CD4-positive, alpha-beta T cell (primary cell): ENCODE measurements at regions not wholly inside any gene's neighbourhood (a gene's known extent, or its start where the extent isn't known, plus 50 kb on each side); places are given as distances from the start of the nearest gene placed in this dataset.

Experiments used
- ATAC-seq: fragments of 200-7000 bp; cut with Tn5 transposase; one replicate; pipeline ENCODE4 v1.10.0; 2022; ENCODE audit warnings: mild to moderate bottlenecking; ENCODE audit not compliant: poor library complexity
- CTCF ChIA-PET: fragments of 350-600 bp; sonication (Branson Sonifier 250); formaldehyde crosslinking; loops from one replicate; lab custom pipeline; 2021; ENCODE audit warnings: antibody characterized with exemption, inconsistent platforms; lab: Charles Lee
- POLR2A ChIA-PET: fragments of 350-600 bp; sonication (Branson Sonifier 250); formaldehyde crosslinking; loops from one replicate; lab custom pipeline; 2021; ENCODE audit warnings: antibody characterized with exemption, inconsistent platforms; lab: Charles Lee
- DNase-seq, 14 experiments: peaks; one replicate each; pipeline ENCODE4 v3.0.0-alpha.2; 2013 to 2020; ENCODE audit warnings: mixed read lengths in 2 of 14
- H3K27ac ChIP-seq, 2 donors: one replicate each; pipeline versions ENCODE4 v1.5.1 to v1.7.0; 2013; ENCODE audit warnings: low read length in 2 of 2, low read depth in 1 of 2, mild to moderate bottlenecking in 1 of 2
- H3K27me3 ChIP-seq, 2 experiments: 1 replicate in 1 of 2; 2 replicates in 1 of 2; pipeline versions ENCODE4 v1.6.1 to v1.7.0; 2013; ENCODE audit warnings: low read length in 2 of 2, control low read depth in 1 of 2, mild to moderate bottlenecking in 1 of 2, moderate library complexity in 1 of 2; ENCODE audit not compliant: insufficient read depth in 2 of 2, control insufficient read depth in 1 of 2
- H3K36me3 ChIP-seq: one replicate; pipeline ENCODE4 v1.6.1; 2013; ENCODE audit warnings: low read length, control low read depth; ENCODE audit not compliant: insufficient read depth
- H3K4me1 ChIP-seq: one replicate; pipeline ENCODE4 v1.6.1; 2013; ENCODE audit warnings: low read length, control low read depth; ENCODE audit not compliant: insufficient read depth
- H3K4me3 ChIP-seq: one replicate; pipeline ENCODE4 v1.5.1; 2013; ENCODE audit warnings: mild to moderate bottlenecking, low read length, moderate library complexity
- H3K9me3 ChIP-seq, 2 experiments: 1 replicate in 1 of 2; 2 replicates in 1 of 2; pipeline versions ENCODE4 v1.6.1 to v1.7.0; 2013; ENCODE audit warnings: low read length in 2 of 2, mild to moderate bottlenecking in 2 of 2, control low read depth in 1 of 2, moderate library complexity in 1 of 2; ENCODE audit not compliant: control insufficient read depth in 1 of 2, insufficient read depth in 1 of 2
- H3K27ac Mint-ChIP-seq: one replicate; pipeline ENCODE4 v1.8.0; 2020; ENCODE audit warnings: mixed read lengths
- H3K27me3 Mint-ChIP-seq: one replicate; pipeline ENCODE4 v1.8.0; 2021; ENCODE audit warnings: mixed read lengths
- H3K36me3 Mint-ChIP-seq: one replicate; pipeline ENCODE4 v1.8.0; 2021; ENCODE audit warnings: low read depth, mixed read lengths
- H3K4me1 Mint-ChIP-seq: one replicate; pipeline ENCODE4 v1.8.0; 2021; ENCODE audit warnings: low read depth, mixed read lengths
- H3K4me3 Mint-ChIP-seq: one replicate; pipeline ENCODE4 v1.8.0; 2020; ENCODE audit warnings: mild to moderate bottlenecking, mixed read lengths
- H3K9me3 Mint-ChIP-seq: one replicate; pipeline ENCODE4 v1.8.0; 2020; ENCODE audit warnings: mixed read lengths
- CTCF ChIP-seq: fragments of 200-600 bp; IDR thresholded peaks from one replicate; pipeline ENCODE4 v1.8.0; 2022; ENCODE audit warnings: antibody characterized with exemption, mild to moderate bottlenecking
- intact Hi-C, 2 experiments: fragments of 100-400 bp; cut with DNase I in 1 of 2; cut with micrococcal nuclease in 1 of 2; formaldehyde crosslinking; loops; one replicate each; pipeline versions ENCODE4 v1.15.1 to v1.9.0; 2023 to 2025; cut with DNase I, micrococcal nuclease

GRCh38 chr9:13589034-13589737 lies 309.7 kb upstream of the MPDZ start:
- Histone ChIP-seq H3K27me3 (no peaks in the 10 kb centered on the region), H3K27ac (no peak overlapping the region), H3K4me1 (no peaks in the 10 kb centered on the region), H3K4me3 (no peak overlapping the region), H3K9me3 (peaks cover 4 to 8% of the 10 kb centered on the region in 2 experiments), H3K36me3 (no peaks in the 10 kb centered on the region)
- H3K27ac Mint-ChIP-seq, result no peak overlapping the region
- intact Hi-C loops, result no loop called here
- no peaks in the 10 kb centered on the region for H3K36me3 Mint-ChIP-seq
- H3K27me3 Mint-ChIP-seq, result no peaks in the 10 kb centered on the region
- TF ChIP-seq CTCF, result no peak
- ChIA-PET POLR2A (no interaction called here), CTCF (no interaction called here)
- DNase-seq (no peak), ATAC-seq (no peak)
- H3K4me1 Mint-ChIP-seq, result no peaks in the 10 kb centered on the region
- H3K4me3 Mint-ChIP-seq, result no peak overlapping the region
- peaks cover 12% of the 10 kb centered on the region for H3K9me3 Mint-ChIP-seq

GRCh38 chr9:13588151-13589033 lies 308.9 kb upstream of the MPDZ start:
- intact Hi-C loops, result no loop called here
- no peak overlapping the region for H3K4me3 Mint-ChIP-seq
- H3K9me3 ChIP-seq, result peaks cover 4 to 8% of the 10 kb centered on the region in 2 experiments
- H3K4me3 ChIP-seq, result no peak overlapping the region
- ATAC-seq, result no peak
- peaks cover 12% of the 10 kb centered on the region for H3K9me3 Mint-ChIP-seq
- no peak for DNase-seq
- no peaks in the 10 kb centered on the region for H3K36me3 ChIP-seq
- no peaks in the 10 kb centered on the region for H3K36me3 Mint-ChIP-seq
- POLR2A ChIA-PET, result no interaction called here
- H3K4me1 ChIP-seq, result no peaks in the 10 kb centered on the region
- H3K27ac Mint-ChIP-seq, result no peak overlapping the region
- no peaks in the 10 kb centered on the region for H3K27me3 Mint-ChIP-seq
- no peaks in the 10 kb centered on the region for H3K4me1 Mint-ChIP-seq
- CTCF ChIA-PET, result no interaction called here
- H3K27me3 ChIP-seq, result no peaks in the 10 kb centered on the region
- no peak overlapping the region for H3K27ac ChIP-seq
- no peak for TF ChIP-seq CTCF

GRCh38 chr9:13587571-13587970 lies 308.1 kb upstream of the MPDZ start:
- Histone ChIP-seq H3K27ac (no peak overlapping the region), H3K36me3 (no peaks in the 10 kb centered on the region), H3K4me3 (no peak overlapping the region), H3K4me1 (no peaks in the 10 kb centered on the region), H3K9me3 (peaks cover 4 to 8% of the 10 kb centered on the region in 2 experiments), H3K27me3 (no peaks in the 10 kb centered on the region)
- no peak for ATAC-seq
- Mint-ChIP-seq H3K27me3 (no peaks in the 10 kb centered on the region), H3K9me3 (peaks cover 12% of the 10 kb centered on the region), H3K27ac (no peak overlapping the region), H3K4me1 (no peaks in the 10 kb centered on the region), H3K4me3 (no peak overlapping the region), H3K36me3 (no peaks in the 10 kb centered on the region)
- no peak for DNase-seq
- CTCF ChIA-PET, result no interaction called here
- intact Hi-C loops, result no loop called here
- POLR2A ChIA-PET, result no interaction called here
- no peak for TF ChIP-seq CTCF
